ENCODE measurements at regions not wholly inside any gene's neighbourhood (a gene's known extent, or its start where the extent isn't known, plus 50 kb on each side); places are given as distances from the start of the nearest gene placed in this dataset.

DNA sequence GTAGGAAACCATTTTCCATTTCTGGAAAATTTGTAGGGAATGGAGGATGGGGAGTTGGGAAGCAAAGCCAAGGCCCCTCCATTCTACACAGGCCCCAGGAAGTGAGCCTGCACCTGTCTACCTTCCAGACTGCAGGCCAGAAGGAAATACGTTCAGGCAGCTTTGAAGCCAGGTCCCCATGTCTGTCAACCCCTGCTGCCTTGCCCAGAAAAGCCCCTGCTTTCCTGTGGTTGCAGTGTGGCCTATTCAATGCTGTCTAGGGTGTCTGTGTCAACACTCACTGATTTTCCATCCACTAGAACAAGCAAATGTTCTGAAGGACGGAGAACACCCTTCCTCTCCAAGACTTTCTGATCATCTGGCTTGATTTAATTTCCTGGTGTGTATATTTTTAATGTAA, 281.9 kb downstream of the TLE3 start:
- no peak for TF ChIP-seq POLR2A (IDR thresholded peaks at IDR 0.05)
- TF ChIP-seq, protein P1, sequence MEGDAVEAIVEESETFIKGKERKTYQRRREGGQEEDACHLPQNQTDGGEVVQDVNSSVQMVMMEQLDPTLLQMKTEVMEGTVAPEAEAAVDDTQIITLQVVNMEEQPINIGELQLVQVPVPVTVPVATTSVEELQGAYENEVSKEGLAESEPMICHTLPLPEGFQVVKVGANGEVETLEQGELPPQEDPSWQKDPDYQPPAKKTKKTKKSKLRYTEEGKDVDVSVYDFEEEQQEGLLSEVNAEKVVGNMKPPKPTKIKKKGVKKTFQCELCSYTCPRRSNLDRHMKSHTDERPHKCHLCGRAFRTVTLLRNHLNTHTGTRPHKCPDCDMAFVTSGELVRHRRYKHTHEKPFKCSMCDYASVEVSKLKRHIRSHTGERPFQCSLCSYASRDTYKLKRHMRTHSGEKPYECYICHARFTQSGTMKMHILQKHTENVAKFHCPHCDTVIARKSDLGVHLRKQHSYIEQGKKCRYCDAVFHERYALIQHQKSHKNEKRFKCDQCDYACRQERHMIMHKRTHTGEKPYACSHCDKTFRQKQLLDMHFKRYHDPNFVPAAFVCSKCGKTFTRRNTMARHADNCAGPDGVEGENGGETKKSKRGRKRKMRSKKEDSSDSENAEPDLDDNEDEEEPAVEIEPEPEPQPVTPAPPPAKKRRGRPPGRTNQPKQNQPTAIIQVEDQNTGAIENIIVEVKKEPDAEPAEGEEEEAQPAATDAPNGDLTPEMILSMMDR (IDR thresholded peaks at IDR 0.05), result no peak
- TF ChIP-seq EP300 (IDR thresholded peaks at IDR 0.05), result no peak

Measured in tibial nerve (tissue), 4 donors.